ENCODE measurements at regions not wholly inside any gene's neighbourhood (a gene's known extent, or its start where the extent isn't known, plus 50 kb on each side); places are given as distances from the start of the nearest gene placed in this dataset.

DNA sequence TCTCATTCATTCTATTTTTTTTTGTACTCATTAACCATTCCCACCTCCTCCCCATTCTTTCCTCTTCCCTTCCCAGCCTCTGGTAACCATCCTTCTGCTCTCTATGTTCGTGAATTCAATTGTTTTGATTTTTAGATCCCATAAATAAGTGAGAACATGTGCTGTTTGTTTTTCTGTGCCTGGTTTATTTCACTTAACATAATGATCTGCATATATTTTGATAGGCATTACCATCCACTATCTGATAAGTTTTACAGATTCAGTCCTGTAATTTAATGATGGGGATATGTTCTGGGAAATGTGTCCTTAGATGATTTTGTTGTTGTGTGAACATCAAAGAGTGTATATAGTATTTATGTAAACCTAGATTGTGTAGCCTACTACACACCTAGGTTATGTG, 77.5 kb upstream of the CPHXL start (continued):
- TF ChIP-seq, protein P1, sequence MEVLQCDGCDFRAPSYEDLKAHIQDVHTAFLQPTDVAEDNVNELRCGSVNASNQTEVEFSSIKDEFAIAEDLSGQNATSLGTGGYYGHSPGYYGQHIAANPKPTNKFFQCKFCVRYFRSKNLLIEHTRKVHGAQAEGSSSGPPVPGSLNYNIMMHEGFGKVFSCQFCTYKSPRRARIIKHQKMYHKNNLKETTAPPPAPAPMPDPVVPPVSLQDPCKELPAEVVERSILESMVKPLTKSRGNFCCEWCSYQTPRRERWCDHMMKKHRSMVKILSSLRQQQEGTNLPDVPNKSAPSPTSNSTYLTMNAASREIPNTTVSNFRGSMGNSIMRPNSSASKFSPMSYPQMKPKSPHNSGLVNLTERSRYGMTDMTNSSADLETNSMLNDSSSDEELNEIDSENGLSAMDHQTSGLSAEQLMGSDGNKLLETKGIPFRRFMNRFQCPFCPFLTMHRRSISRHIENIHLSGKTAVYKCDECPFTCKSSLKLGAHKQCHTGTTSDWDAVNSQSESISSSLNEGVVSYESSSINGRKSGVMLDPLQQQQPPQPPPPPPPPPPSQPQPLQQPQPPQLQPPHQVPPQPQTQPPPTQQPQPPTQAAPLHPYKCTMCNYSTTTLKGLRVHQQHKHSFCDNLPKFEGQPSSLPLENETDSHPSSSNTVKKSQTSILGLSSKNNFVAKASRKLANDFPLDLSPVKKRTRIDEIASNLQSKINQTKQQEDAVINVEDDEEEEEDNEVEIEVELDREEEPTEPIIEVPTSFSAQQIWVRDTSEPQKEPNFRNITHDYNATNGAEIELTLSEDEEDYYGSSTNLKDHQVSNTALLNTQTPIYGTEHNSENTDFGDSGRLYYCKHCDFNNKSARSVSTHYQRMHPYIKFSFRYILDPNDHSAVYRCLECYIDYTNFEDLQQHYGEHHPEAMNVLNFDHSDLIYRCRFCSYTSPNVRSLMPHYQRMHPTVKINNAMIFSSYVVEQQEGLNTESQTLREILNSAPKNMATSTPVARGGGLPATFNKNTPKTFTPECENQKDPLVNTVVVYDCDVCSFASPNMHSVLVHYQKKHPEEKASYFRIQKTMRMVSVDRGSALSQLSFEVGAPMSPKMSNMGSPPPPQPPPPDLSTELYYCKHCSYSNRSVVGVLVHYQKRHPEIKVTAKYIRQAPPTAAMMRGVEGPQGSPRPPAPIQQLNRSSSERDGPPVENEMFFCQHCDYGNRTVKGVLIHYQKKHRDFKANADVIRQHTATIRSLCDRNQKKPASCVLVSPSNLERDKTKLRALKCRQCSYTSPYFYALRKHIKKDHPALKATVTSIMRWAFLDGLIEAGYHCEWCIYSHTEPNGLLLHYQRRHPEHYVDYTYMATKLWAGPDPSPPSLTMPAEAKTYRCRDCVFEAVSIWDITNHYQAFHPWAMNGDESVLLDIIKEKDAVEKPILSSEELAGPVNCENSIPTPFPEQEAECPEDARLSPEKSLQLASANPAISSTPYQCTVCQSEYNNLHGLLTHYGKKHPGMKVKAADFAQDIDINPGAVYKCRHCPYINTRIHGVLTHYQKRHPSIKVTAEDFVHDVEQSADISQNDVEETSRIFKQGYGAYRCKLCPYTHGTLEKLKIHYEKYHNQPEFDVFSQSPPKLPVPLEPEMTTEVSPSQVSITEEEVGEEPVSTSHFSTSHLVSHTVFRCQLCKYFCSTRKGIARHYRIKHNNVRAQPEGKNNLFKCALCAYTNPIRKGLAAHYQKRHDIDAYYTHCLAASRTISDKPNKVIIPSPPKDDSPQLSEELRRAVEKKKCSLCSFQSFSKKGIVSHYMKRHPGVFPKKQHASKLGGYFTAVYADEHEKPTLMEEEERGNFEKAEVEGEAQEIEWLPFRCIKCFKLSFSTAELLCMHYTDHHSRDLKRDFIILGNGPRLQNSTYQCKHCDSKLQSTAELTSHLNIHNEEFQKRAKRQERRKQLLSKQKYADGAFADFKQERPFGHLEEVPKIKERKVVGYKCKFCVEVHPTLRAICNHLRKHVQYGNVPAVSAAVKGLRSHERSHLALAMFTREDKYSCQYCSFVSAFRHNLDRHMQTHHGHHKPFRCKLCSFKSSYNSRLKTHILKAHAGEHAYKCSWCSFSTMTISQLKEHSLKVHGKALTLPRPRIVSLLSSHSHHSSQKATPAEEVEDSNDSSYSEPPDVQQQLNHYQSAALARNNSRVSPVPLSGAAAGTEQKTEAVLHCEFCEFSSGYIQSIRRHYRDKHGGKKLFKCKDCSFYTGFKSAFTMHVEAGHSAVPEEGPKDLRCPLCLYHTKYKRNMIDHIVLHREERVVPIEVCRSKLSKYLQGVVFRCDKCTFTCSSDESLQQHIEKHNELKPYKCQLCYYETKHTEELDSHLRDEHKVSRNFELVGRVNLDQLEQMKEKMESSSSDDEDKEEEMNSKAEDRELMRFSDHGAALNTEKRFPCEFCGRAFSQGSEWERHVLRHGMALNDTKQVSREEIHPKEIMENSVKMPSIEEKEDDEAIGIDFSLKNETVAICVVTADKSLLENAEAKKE (CRISPR knock-in tag; IDR thresholded peaks at IDR 0.05), result no peak

DNA sequence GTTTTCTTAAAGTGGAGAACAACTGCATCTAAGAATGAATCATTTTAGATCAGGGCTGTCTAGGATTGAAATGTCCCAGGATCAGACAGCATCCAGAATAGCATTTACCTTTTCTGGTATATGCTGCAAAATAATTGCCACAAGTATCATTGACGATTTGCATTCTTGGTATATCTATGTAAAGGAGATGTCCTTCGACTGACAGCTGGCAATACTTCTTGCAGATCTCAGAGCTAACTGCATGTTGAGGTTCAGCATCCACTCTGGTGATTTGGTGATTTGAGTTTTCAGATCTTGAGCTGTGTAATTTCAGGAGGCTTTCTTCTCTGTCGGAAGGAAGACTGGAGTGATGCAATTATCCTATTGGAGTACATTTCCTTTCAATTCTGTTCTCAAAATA, 78.1 kb upstream of the CPHXL start:
- TF ChIP-seq, protein P2, sequence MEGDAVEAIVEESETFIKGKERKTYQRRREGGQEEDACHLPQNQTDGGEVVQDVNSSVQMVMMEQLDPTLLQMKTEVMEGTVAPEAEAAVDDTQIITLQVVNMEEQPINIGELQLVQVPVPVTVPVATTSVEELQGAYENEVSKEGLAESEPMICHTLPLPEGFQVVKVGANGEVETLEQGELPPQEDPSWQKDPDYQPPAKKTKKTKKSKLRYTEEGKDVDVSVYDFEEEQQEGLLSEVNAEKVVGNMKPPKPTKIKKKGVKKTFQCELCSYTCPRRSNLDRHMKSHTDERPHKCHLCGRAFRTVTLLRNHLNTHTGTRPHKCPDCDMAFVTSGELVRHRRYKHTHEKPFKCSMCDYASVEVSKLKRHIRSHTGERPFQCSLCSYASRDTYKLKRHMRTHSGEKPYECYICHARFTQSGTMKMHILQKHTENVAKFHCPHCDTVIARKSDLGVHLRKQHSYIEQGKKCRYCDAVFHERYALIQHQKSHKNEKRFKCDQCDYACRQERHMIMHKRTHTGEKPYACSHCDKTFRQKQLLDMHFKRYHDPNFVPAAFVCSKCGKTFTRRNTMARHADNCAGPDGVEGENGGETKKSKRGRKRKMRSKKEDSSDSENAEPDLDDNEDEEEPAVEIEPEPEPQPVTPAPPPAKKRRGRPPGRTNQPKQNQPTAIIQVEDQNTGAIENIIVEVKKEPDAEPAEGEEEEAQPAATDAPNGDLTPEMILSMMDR (conservative IDR thresholded peaks at IDR 0.05; ENCODE audit: low read depth in 2 of 2), result no peak
- TF ChIP-seq, protein P1 (CRISPR knock-in tag; IDR thresholded peaks at IDR 0.05), result no peak
- TF ChIP-seq STAT1 (IDR thresholded peaks at IDR 0.05; ENCODE audit: unreplicated experiment), result no peak
- no peak overlapping the region for H3K27ac Mint-ChIP-seq
- H3K9me3 Mint-ChIP-seq, result peaks cover 42% of the 10 kb centered on the region
- no peaks in the 10 kb centered on the region for H3K36me3 Mint-ChIP-seq (ENCODE audit: low read depth)
- ATAC-seq (no peak), DNase-seq (ENCODE audit: low spot score) (no peak)
- Histone ChIP-seq H3K79me2 (replicated peaks; ENCODE audit: insufficient read depth) (no peaks in the 10 kb centered on the region), H2AFZ (no peak overlapping the region), H3K4me1 (ENCODE audit: insufficient read depth) (no peaks in the 10 kb centered on the region), H3K36me3 (ENCODE audit: insufficient read depth) (no peaks in the 10 kb centered on the region), H3K4me3 (no peak overlapping the region), H3K9me2 (ENCODE audit: insufficient read depth) (no peaks in the 10 kb centered on the region), H3K4me2 (no peak overlapping the region), H3F3A (replicated peaks; ENCODE audit: low read depth) (no peaks in the 10 kb centered on the region), H4K20me1 (replicated peaks; ENCODE audit: insufficient read depth) (no peaks in the 10 kb centered on the region), H3K27me3 (ENCODE audit: insufficient read depth) (peaks cover 24% of the 10 kb centered on the region; the same call in 1 of the 2 replicates), H3K27ac (ENCODE audit: low read depth) (no peak overlapping the region)
- no peak overlapping the region for H3K4me3 Mint-ChIP-seq
- peaks cover 1% of the 10 kb centered on the region for H3K27me3 Mint-ChIP-seq (ENCODE audit: insufficient read depth, low read depth, poor library complexity)
- no peaks in the 10 kb centered on the region for H3K4me1 Mint-ChIP-seq

Data from GM23338 (cell line).